Muscle of leg (tissue), 3 donors: ENCODE measurements at regions not wholly inside any gene's neighbourhood (a gene's known extent, or its start where the extent isn't known, plus 50 kb on each side); places are given as distances from the start of the nearest gene placed in this dataset.
"Not testable (repeated sequence)": the region's sequence is repeated elsewhere in the genome, so short reads cannot be mapped to it uniquely, and the experiment has no call there.

Experiments used
- DNase-seq: peaks from one replicate; pipeline ENCODE4 v3.0.0; 2013
- H3K27ac ChIP-seq: one replicate; pipeline ENCODE4 v1.5.1; 2013; ENCODE audit warnings: mild to moderate bottlenecking, low read length, control low read depth
- H3K27me3 ChIP-seq: one replicate; pipeline ENCODE4 v1.6.1; 2013; ENCODE audit warnings: low read length; ENCODE audit not compliant: control insufficient read depth, insufficient read depth
- H3K36me3 ChIP-seq: one replicate; pipeline ENCODE4 v1.6.1; 2013; ENCODE audit warnings: low read length; ENCODE audit not compliant: control insufficient read depth, insufficient read depth
- H3K4me1 ChIP-seq: one replicate; pipeline ENCODE4 v1.6.1; 2013; ENCODE audit warnings: low read length; ENCODE audit not compliant: control insufficient read depth, insufficient read depth
- H3K4me3 ChIP-seq: one replicate; pipeline ENCODE4 v1.5.1; 2013; ENCODE audit warnings: low read length, control low read depth
- H3K9me3 ChIP-seq: replicated peaks from 2 replicates; pipeline ENCODE4 v1.6.1; 2013; ENCODE audit warnings: low read depth, low read length; ENCODE audit not compliant: control insufficient read depth
- WGBS: methylation state at CpG from one replicate; pipeline ENCODE4 v1.1.5; 2013; ENCODE audit warnings: missing lambda C conversion rate; ENCODE audit not compliant: insufficient coverage; 5-methylcytosine and 5-hydroxymethylcytosine counted together

DNA sequence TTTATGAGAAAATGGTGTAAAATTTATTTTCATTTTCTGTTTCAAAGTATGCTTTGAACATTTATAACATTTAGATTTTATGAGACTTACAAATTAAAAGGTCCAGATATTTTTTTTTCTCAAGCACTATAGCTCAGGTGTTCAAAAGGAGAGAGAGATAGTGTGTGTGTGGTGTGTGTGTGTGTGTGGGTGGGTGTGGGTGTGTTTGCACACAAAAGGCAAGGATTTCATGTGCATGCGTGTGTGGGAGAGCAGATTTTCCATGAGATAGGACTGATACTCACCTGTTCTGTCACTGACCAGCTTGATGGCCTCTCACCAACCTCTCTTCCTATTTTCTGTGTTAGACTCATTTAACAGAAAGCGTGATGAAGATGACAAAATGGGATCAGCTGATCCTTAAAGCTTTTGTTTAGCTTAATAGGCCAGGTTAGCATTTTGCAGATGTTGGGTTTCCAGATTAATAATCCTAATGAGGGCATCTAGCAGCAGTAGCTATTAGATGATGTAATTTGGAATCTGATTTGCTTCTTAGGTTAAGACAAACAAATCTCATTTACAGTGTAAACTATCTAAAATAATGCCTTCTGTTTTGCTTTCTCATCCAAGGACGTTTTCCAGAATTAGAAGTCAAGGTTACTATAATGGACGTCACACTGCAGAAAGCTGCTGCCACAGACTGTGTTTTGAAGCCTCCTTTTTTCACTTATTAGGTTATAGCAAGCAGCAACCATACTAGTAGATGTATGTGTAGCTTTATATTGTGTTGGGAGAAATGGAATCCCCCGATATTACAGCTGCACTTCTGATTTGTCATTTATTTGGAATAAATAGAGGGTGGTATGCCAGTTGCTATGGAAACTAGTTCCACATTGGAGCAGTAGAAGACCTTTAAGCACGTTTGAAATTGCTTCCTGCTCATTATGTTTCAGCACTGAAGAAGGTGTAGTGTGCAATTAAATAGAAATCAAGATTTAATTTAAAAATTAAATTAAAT lies 355.6 kb downstream of the TAF11L14 start:
- no peaks in the 10 kb centered on the region for H3K4me1 ChIP-seq
- no peaks in the 10 kb centered on the region for H3K27me3 ChIP-seq
- H3K36me3 ChIP-seq: no peaks in the 10 kb centered on the region
- DNase-seq: peak; percentile 85
- H3K4me3 ChIP-seq: no peak overlapping the region
- H3K9me3 ChIP-seq: no peaks in the 10 kb centered on the region
- peak overlapping the region; percentile 33 for H3K27ac ChIP-seq
- 100% methylated on average over 1 of the region's 6 CpGs for WGBS

DNA sequence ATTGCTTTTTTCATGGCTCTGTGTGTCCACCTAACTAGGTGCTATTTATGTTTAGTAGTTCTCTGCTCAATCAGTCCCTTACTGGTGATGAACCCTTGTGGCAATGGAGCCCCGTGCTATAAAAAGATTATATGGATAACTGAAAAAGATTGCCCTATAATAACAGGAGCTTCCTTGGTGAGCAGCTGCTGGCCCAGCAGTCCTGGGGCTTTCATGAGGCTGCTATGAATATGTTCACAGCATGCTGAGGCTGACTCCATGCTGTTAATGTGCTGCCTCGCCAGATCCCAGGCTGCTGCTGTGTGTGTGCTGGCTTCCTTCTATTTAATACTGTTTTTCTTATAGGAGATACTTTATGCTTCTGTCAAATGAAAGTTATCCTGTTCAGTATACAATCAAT lies 357.5 kb downstream of the TAF11L14 start:
- Histone ChIP-seq H3K4me1 (no peaks in the 10 kb centered on the region), H3K27ac (no peak overlapping the region), H3K36me3 (no peaks in the 10 kb centered on the region), H3K9me3 (no peaks in the 10 kb centered on the region), H3K27me3 (no peaks in the 10 kb centered on the region), H3K4me3 (no peak overlapping the region)
- DNase-seq: peak; percentile 26
- no CpG with 5 or more reads among the region's 2 CpGs for WGBS

DNA sequence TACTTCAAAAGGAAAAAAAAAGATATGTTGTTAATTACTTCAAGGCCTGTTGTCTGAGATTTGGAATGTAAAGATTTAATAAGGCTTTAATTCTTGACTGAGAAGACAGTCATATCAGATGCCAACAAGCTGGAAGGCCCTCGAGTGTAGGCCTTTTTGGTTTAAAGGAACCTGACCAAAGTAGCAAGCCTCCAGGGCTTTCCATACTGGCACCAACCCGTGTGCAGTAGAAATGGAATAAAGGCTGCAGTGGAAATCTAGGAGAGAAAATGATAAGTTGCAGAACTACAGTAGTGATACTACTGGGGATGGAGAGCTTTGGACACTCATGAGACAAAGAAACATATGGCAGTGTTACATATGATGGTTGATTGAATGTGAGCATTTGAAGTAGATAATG lies 358.0 kb downstream of the TAF11L14 start:
- 42% methylated on average over 2 of the region's 2 CpGs for WGBS

DNA sequence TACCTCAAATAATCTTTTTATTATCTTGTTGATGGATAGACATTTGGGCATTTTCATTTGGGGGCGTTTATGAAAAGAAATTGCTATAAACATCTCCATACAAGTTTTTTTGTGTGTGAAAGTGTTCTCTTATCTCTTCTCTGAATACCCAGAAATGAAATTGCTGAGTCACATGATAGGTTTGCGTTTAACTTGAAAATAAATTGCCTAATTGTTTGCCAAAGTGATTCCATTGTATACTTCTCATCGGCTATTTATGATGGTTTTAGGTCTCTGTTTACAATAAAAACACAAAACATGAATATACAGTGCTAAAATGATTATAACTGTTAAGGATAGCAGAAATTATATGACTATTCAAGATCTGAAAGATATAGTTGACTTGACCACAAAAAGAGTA lies 361.7 kb downstream of the TAF11L14 start:
- no peak overlapping the region for H3K27ac ChIP-seq
- H3K27me3 ChIP-seq: no peaks in the 10 kb centered on the region
- no peaks in the 10 kb centered on the region for H3K9me3 ChIP-seq
- no peaks in the 10 kb centered on the region for H3K36me3 ChIP-seq
- no peak for DNase-seq
- no peak overlapping the region for H3K4me3 ChIP-seq
- no peaks in the 10 kb centered on the region for H3K4me1 ChIP-seq
- WGBS: no CpG with 5 or more reads among the region's 3 CpGs

More for the DNA sequence above, 358.0 kb downstream of the TAF11L14 start:
- H3K27me3 ChIP-seq: no peaks in the 10 kb centered on the region
- H3K4me3 ChIP-seq: no peak overlapping the region
- no peaks in the 10 kb centered on the region for H3K36me3 ChIP-seq
- no peaks in the 10 kb centered on the region for H3K4me1 ChIP-seq
- H3K9me3 ChIP-seq: no peaks in the 10 kb centered on the region
- H3K27ac ChIP-seq: no peak overlapping the region
- DNase-seq: no peak

DNA sequence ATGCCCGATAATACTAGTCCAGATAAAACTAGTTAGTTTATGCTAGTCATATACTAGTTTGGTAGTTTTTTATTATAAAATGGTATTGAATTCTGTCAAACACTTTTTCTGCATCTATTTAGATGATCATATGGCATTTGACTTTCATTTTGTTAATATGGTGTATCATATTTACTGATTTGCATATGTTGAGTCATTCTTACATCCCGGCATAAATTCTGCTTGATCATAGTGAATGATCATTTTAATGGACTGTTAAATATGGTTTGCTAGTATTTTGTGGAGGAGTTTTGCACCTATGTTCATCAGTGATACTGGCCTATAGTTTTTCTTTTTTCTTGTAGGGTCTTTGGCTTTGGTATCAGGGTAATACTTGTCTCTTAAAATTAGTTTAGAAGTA lies 365.6 kb downstream of the TAF11L14 start:
- Histone ChIP-seq H3K4me3 (no peak overlapping the region), H3K36me3 (no peaks in the 10 kb centered on the region), H3K9me3 (no peaks in the 10 kb centered on the region), H3K27me3 (no peaks in the 10 kb centered on the region), H3K27ac (no peak overlapping the region), H3K4me1 (no peaks in the 10 kb centered on the region)
- no peak for DNase-seq
- WGBS: no CpG with 5 or more reads among the region's 2 CpGs

DNA sequence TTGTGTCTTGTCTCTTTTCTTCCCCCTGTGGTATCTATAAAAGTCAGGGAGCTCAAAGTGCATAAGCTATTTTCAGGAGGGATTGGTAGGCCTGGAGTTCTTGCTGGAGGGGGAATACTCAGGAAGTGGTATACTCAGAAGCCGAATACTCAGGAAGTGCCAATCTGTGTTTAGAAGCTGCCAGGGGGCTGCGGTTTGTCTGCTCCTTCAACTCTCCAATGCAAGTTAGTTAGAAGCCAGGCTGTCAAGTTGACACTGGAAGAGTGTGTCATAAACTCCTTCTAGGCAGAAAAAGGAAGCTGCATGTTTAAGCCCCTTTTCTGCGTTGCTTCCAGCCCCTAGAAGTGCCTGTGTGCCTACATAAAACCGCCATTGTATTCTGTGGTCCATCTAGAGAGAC lies 366.5 kb downstream of the TAF11L14 start:
- DNase-seq: no peak
- 43% methylated on average over 2 of the region's 4 CpGs for WGBS
- no peaks in the 10 kb centered on the region for H3K27me3 ChIP-seq
- H3K4me3 ChIP-seq: no peak overlapping the region
- H3K9me3 ChIP-seq: no peaks in the 10 kb centered on the region
- no peaks in the 10 kb centered on the region for H3K36me3 ChIP-seq
- H3K4me1 ChIP-seq: no peaks in the 10 kb centered on the region
- no peak overlapping the region for H3K27ac ChIP-seq

DNA sequence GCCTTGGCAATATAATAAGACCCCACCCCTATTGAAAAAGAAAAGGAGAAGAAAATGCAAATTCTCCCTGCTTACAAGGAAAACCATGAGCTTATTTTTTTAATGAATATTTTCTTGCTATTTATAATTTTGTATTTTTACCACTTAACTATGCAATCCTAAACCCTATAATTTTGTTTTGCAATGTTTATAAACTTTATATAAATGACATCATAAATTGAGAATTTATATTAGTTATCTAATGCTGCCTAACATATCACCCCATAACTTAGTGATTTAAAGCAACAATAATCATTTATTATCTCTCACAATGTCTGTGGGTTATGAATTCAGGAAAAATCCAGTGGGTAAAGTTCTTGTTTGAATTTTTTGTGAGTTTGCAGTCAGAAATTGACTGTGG lies 369.1 kb downstream of the TAF11L14 start:
- Histone ChIP-seq H3K4me1 (no peaks in the 10 kb centered on the region), H3K9me3 (no peaks in the 10 kb centered on the region), H3K4me3 (no peak overlapping the region), H3K27ac (no peak overlapping the region), H3K36me3 (no peaks in the 10 kb centered on the region), H3K27me3 (no peaks in the 10 kb centered on the region)
- DNase-seq: no peak

DNA sequence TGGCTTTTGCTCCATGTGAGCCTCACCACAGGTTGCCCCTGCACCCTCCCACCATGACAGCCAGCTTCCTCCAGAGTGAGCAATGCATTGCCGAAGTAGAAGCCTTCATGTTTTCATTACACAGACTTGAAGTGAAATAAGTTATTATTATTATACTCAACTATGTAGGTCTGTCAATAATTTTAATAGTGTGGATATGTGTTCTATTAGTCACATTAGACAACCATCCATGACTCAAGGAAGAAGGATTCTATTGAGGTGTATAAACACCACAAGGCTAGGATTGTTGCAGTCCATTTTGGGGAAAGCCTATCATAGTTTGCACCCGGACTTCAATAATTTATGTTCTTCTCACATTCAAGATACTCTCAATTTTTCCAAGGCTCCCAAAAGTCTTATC lies 369.5 kb downstream of the TAF11L14 start:
- DNase-seq: no peak
- no peaks in the 10 kb centered on the region for H3K36me3 ChIP-seq
- WGBS: no CpG with 5 or more reads among the region's 2 CpGs
- H3K27me3 ChIP-seq: no peaks in the 10 kb centered on the region
- H3K9me3 ChIP-seq: no peaks in the 10 kb centered on the region
- no peak overlapping the region for H3K27ac ChIP-seq
- H3K4me1 ChIP-seq: no peaks in the 10 kb centered on the region
- H3K4me3 ChIP-seq: no peak overlapping the region

DNA sequence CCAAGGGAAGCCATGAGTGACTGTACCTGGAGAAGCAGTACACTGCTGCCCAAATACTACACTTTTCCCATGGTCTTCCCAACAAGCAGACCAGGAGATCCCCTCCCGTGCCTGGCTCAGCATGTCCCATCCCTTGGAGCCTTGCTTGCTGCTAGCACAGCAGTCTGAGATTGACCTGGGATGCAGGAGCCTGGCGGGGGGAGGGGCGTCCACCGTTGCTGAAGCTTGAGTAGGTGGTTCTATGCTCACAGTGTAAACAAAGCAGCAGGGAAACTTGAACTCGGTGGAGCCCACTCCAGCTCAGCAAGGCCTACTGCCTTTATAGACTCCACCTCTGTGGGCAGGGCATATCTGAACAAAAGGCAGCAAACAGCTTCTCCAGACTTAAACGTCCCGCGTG lies 372.0 kb downstream of the TAF11L14 start:
- 89% methylated on average over 8 of the region's 8 CpGs for WGBS

DNA sequence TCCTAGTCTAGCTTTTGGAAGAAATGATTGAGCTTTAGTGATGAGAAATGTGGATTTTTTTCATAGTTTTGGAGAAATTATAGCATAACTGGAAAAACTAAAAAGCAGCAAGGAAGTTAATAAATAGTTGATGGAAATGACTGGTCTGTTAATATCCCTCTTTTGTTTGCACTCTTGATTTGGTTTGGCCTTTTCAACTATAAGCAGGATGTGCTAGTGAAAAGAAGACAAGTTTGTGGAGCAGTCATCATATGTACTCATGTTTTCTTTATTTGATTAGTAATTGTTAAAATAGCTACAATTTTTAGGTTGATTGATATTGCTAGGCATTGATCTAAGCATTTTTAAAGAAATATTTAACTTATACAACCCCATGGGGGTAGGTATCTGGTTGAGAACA lies 374.7 kb downstream of the TAF11L14 start:
- Histone ChIP-seq H3K9me3 (no peaks in the 10 kb centered on the region), H3K4me3 (no peak overlapping the region), H3K27me3 (no peaks in the 10 kb centered on the region), H3K4me1 (no peaks in the 10 kb centered on the region), H3K36me3 (no peaks in the 10 kb centered on the region), H3K27ac (no peak overlapping the region)
- DNase-seq: no peak

More for the DNA sequence above, 372.0 kb downstream of the TAF11L14 start:
- H3K36me3 ChIP-seq, H3K27me3 ChIP-seq, H3K27ac ChIP-seq, DNase-seq, H3K9me3 ChIP-seq, H3K4me1 ChIP-seq, H3K4me3 ChIP-seq: not testable (repeated sequence)
